ENCODE measurements at regions not wholly inside any gene's neighbourhood (a gene's known extent, or its start where the extent isn't known, plus 50 kb on each side); places are given as distances from the start of the nearest gene placed in this dataset.
A peak's percentile ranks its signal among the peaks of the same experiment; 100 is the strongest.

- Histone ChIP-seq H3K27ac (no peak overlapping the region), H3K9me3 (no peaks in the 10 kb centered on the region), H3K4me1 (peaks cover 0 to 27% (median 0%) of the 10 kb centered on the region in 3 donors), H3K36me3 (no peaks in the 10 kb centered on the region), H3K27me3 (no peaks in the 10 kb centered on the region), H3K4me3 (no peak overlapping the region)
- WGBS, 2 donors (ENCODE audit: low coverage in 1 of 2): 78 to 100% methylated on average over 2 to 3 of the region's 7 CpGs
- no peak for ATAC-seq
- TF ChIP-seq POLR2AphosphoS5 (IDR thresholded peaks at IDR 0.05) (no peak), CTCF (IDR thresholded peaks at IDR 0.05) (no peak), EP300 (IDR thresholded peaks at IDR 0.05) (no peak), POLR2A (IDR thresholded peaks at IDR 0.05) (no peak)
Observed at GRCh38 chr9:96051423-96051822, 175.9 kb downstream of the ERCC6L2 start.

- no peaks in the 10 kb centered on the region for H3K27me3 ChIP-seq
- H3K36me3 ChIP-seq: no peaks in the 10 kb centered on the region
- peaks cover 0 to 27% (median 0%) of the 10 kb centered on the region in 3 donors for H3K4me1 ChIP-seq
- H3K4me3 ChIP-seq: no peak overlapping the region
- no peak for ATAC-seq
- TF ChIP-seq POLR2AphosphoS5 (IDR thresholded peaks at IDR 0.05) (no peak), CTCF (IDR thresholded peaks at IDR 0.05) (no peak), EP300 (IDR thresholded peaks at IDR 0.05) (no peak), POLR2A (IDR thresholded peaks at IDR 0.05) (no peak)
- H3K27ac ChIP-seq: no peak overlapping the region
- WGBS, 2 donors (ENCODE audit: low coverage in 1 of 2): no CpG with 5 or more reads among the region's 7 CpGs
- H3K9me3 ChIP-seq: no peaks in the 10 kb centered on the region
Observed at GRCh38 chr9:96050861-96051155, 175.3 kb downstream of the ERCC6L2 start.

- no peak overlapping the region for H3K4me3 ChIP-seq
- no peak for TF ChIP-seq CTCF (IDR thresholded peaks at IDR 0.05)
- no peak for TF ChIP-seq POLR2A (IDR thresholded peaks at IDR 0.05)
- no peak for TF ChIP-seq EP300 (IDR thresholded peaks at IDR 0.05)
- no peak for TF ChIP-seq POLR2AphosphoS5 (IDR thresholded peaks at IDR 0.05)
- ATAC-seq: no peak
- 97% methylated on average over 7 of the region's 30 CpGs; no CpG with 5 or more reads in 1 of the 2 donors for WGBS, 2 donors (ENCODE audit: low coverage in 1 of 2)
- peaks cover 0 to 22% (median 0%) of the 10 kb centered on the region in 3 donors for H3K4me1 ChIP-seq
- peak overlapping the region in 1 of 4 donors; percentile 69 for H3K27ac ChIP-seq
- no peaks in the 10 kb centered on the region for H3K9me3 ChIP-seq
- H3K36me3 ChIP-seq: no peaks in the 10 kb centered on the region
- no peaks in the 10 kb centered on the region for H3K27me3 ChIP-seq
Observed at GRCh38 chr9:96050048-96050860, 174.8 kb downstream of the ERCC6L2 start.

- Histone ChIP-seq H3K4me1 (peaks cover 0 to 17% (median 0%) of the 10 kb centered on the region in 3 donors), H3K9me3 (no peaks in the 10 kb centered on the region), H3K36me3 (no peaks in the 10 kb centered on the region), H3K27ac (peak overlapping the region in 3 of 4 donors; percentile 11 to 74 (median 69)), H3K27me3 (no peaks in the 10 kb centered on the region), H3K4me3 (peak overlapping the region in 1 of 2 donors; percentile 23)
- ATAC-seq: peak; percentile 48
- TF ChIP-seq POLR2AphosphoS5 (IDR thresholded peaks at IDR 0.05) (no peak), CTCF (IDR thresholded peaks at IDR 0.05) (no peak), POLR2A (IDR thresholded peaks at IDR 0.05) (no peak), EP300 (IDR thresholded peaks at IDR 0.05) (no peak)
- WGBS, 2 donors (ENCODE audit: low coverage in 1 of 2): 60 to 94% methylated on average over 1 to 10 of the region's 39 CpGs
Observed at GRCh38 chr9:96048956-96049831, 173.7 kb downstream of the ERCC6L2 start.
